Keratinocyte (primary cell): ENCODE measurements at regions not wholly inside any gene's neighbourhood (a gene's known extent, or its start where the extent isn't known, plus 50 kb on each side); places are given as distances from the start of the nearest gene placed in this dataset.

Source experiments
- DNase-seq: peaks from one replicate; pipeline ENCODE4 v3.0.0-alpha.2; 2011; ENCODE audit warnings: low read depth, missing footprints, low spot score
- FAIRE-seq: peaks from 2 replicates; lab custom pipeline; 2011; peaks lifted over from hg19 to GRCh38; lab: Jason Lieb, UNC
- H2AFZ ChIP-seq: 2 replicates; pipeline ENCODE4 v1.6.0; 2012; ENCODE audit warnings: low read length, control low read depth, inconsistent platforms; ENCODE audit not compliant: control insufficient read depth
- H3K27ac ChIP-seq: 2 replicates; pipeline ENCODE4 v1.5.1; 2011; ENCODE audit warnings: low read length; ENCODE audit not compliant: control insufficient read depth, insufficient read depth
- H3K27me3 ChIP-seq: 3 replicates; pipeline ENCODE4 v1.6.0; 2011; ENCODE audit warnings: low read length; ENCODE audit not compliant: control insufficient read depth, insufficient read depth; ENCODE audit errors: extremely low read depth
- H3K36me3 ChIP-seq, 2 experiments: 2 replicates in 1 of 2; 3 replicates in 1 of 2; pipeline ENCODE4 v1.5.1; 2011; ENCODE audit warnings: low read length in 2 of 2, mild to moderate bottlenecking in 1 of 2; ENCODE audit not compliant: control insufficient read depth in 2 of 2, insufficient read depth in 2 of 2; ENCODE audit errors: extremely low read depth in 1 of 2
- H3K4me1 ChIP-seq: 3 replicates; pipeline ENCODE4 v1.5.1; 2011; ENCODE audit warnings: low read length; ENCODE audit not compliant: control insufficient read depth, insufficient read depth; ENCODE audit errors: extremely low read depth
- H3K4me2 ChIP-seq: 3 replicates; pipeline ENCODE4 v1.6.0; 2011; ENCODE audit warnings: low read depth, low read length; ENCODE audit not compliant: control insufficient read depth, insufficient read depth; ENCODE audit errors: extremely low read depth
- H3K4me3 ChIP-seq, 3 experiments: fragments of 200-600 bp in 1 of 3; sonication (generic) in 1 of 3; 2 replicates in 2 of 3; 3 replicates in 1 of 3; pipeline ENCODE4 v1.5.1; 2011 to 2016; ENCODE audit warnings: low read length in 3 of 3, mild to moderate bottlenecking in 3 of 3, control low read depth in 2 of 3, inconsistent platforms in 1 of 3, low read depth in 1 of 3, mixed read lengths in 1 of 3, mixed run types in 1 of 3, moderate library complexity in 1 of 3; ENCODE audit not compliant: control insufficient read depth in 2 of 3, insufficient read depth in 2 of 3; ENCODE audit errors: extremely low read depth in 1 of 3
- H3K79me2 ChIP-seq: 2 replicates; pipeline ENCODE4 v1.6.0; 2012; ENCODE audit warnings: low read length; ENCODE audit not compliant: control insufficient read depth, insufficient read depth
- H3K9ac ChIP-seq: 3 replicates; pipeline ENCODE4 v1.6.0; 2011; ENCODE audit warnings: low read length; ENCODE audit not compliant: control insufficient read depth, insufficient read depth; ENCODE audit errors: extremely low read depth
- H3K9me1 ChIP-seq: 3 replicates; pipeline ENCODE4 v1.6.0; 2011; ENCODE audit warnings: low read length; ENCODE audit not compliant: control insufficient read depth, insufficient read depth; ENCODE audit errors: extremely low read depth
- H3K9me3 ChIP-seq: 2 replicates; pipeline ENCODE4 v1.5.1; 2012; ENCODE audit warnings: low read depth, low read length; ENCODE audit not compliant: control insufficient read depth
- H4K20me1 ChIP-seq: 3 replicates; pipeline ENCODE4 v1.6.0; 2011; ENCODE audit warnings: low read length; ENCODE audit not compliant: control insufficient read depth, insufficient read depth; ENCODE audit errors: extremely low read depth
- CTCF ChIP-seq, 3 experiments: IDR thresholded peaks in 1 of 3; conservative IDR thresholded peaks in 1 of 3; optimal IDR thresholded peaks in 1 of 3; 2 replicates in 2 of 3; 3 replicates in 1 of 3; pipeline versions ENCODE3 to v1.5.1; 2011; ENCODE audit warnings: low read length in 3 of 3, mild to moderate bottlenecking in 3 of 3, moderate library complexity in 2 of 3, control low read depth in 1 of 3, inconsistent platforms in 1 of 3; ENCODE audit not compliant: insufficient read depth in 2 of 3; ENCODE audit errors: extremely low read depth in 1 of 3
- EZH2 ChIP-seq: IDR thresholded peaks from one replicate; pipeline ENCODE4 v1.6.1; 2012; ENCODE audit warnings: inconsistent platforms, mild to moderate bottlenecking, low read length, moderate library complexity
- dilution Hi-C: fragments of 300-500 bp; cut with MboI; formaldehyde crosslinking; loops from one replicate; pipeline ENCODE4 v1.7.0; 2020; ENCODE audit warnings: low sequenced_read_pairs; ENCODE audit not compliant: extremely low pct_ligation_motif_present

GRCh38 chr11:29211202-29211601, 805.6 kb downstream of the KCNA4 start:
- H3K9me1 ChIP-seq = no peaks in the 10 kb centered on the region
- no peak overlapping the region for H3K9ac ChIP-seq
- H3K9me3 ChIP-seq = no peaks in the 10 kb centered on the region
- no peaks in the 10 kb centered on the region for H4K20me1 ChIP-seq
- H3K27me3 ChIP-seq = no peaks in the 10 kb centered on the region
- H3K79me2 ChIP-seq = no peaks in the 10 kb centered on the region
- DNase-seq = no peak
- H3K36me3 ChIP-seq = no peaks in the 10 kb centered on the region
- H3K4me2 ChIP-seq = no peak overlapping the region
- no peaks in the 10 kb centered on the region for H3K4me1 ChIP-seq
- FAIRE-seq = no peak
- no peak overlapping the region for H3K27ac ChIP-seq
- no peak overlapping the region for H3K4me3 ChIP-seq
- H2AFZ ChIP-seq = no peak overlapping the region
- dilution Hi-C loops = no loop called here
- no peak for TF ChIP-seq EZH2
- TF ChIP-seq CTCF (optimal IDR thresholded peaks at IDR 0.05 in 1 of 3, IDR thresholded peaks at IDR 0.05 in 1 of 3, conservative IDR thresholded peaks at IDR 0.05 in 1 of 3; ENCODE audit: extremely low read depth in 1 of 3, insufficient read depth in 2 of 3, low read length in 3 of 3) = no peak

DNA sequence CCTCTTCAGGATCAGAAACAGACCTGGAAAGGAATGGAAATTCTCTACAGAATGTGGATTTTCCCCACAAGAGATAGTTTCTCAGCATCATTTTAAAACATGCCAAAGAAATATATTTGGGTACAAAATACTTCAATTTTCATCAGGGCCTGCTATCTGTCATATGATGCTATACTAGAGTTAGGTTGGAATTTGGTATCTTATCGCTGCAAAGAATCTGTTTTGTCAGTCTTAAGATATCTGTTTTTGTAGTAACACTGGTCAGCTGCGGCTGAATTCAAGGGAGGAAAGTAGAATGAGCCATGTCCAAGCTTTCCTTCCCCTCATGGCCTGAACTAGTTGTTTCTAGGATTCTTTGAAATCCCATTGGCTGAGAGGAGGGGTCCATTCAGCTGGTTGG, 806.4 kb downstream of the KCNA4 start:
- TF ChIP-seq EZH2 (no peak), CTCF (optimal IDR thresholded peaks at IDR 0.05 in 1 of 3, IDR thresholded peaks at IDR 0.05 in 1 of 3, conservative IDR thresholded peaks at IDR 0.05 in 1 of 3; ENCODE audit: extremely low read depth in 1 of 3, insufficient read depth in 2 of 3, low read length in 3 of 3) (no peak)
- dilution Hi-C loops = no loop called here
- Histone ChIP-seq H3K27ac (no peak overlapping the region), H3K4me2 (no peak overlapping the region), H3K9me1 (no peaks in the 10 kb centered on the region), H3K4me1 (no peaks in the 10 kb centered on the region), H3K4me3 (no peak overlapping the region), H4K20me1 (no peaks in the 10 kb centered on the region), H3K9me3 (no peaks in the 10 kb centered on the region), H3K9ac (no peak overlapping the region), H3K36me3 (no peaks in the 10 kb centered on the region), H3K79me2 (no peaks in the 10 kb centered on the region), H2AFZ (no peak overlapping the region), H3K27me3 (no peaks in the 10 kb centered on the region)
- DNase-seq (no peak), FAIRE-seq (no peak)
